ENCODE measurements at regions not wholly inside any gene's neighbourhood (a gene's known extent, or its start where the extent isn't known, plus 50 kb on each side); places are given as distances from the start of the nearest gene placed in this dataset.
"Not testable (repeated sequence)": the region's sequence is repeated elsewhere in the genome, so short reads cannot be mapped to it uniquely, and the experiment has no call there.

DNA sequence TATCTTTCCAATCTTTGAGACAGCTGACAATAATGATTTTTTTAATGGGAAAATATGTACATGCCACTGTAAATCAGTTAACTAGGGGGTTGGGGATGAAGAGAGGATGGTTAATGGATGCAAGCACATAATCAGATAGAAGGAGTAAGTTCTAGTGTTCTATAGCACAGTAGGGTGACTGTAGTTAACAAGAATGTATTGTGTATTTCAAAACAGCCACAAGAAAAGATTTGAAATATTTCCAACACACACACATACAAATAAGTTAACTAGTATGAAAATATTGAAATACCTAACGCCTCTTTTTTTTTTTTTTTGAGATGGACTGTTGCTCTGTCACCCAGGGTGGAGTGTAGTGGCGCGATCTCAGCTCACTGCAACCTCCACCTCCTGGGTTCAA is 153.4 kb upstream of the SALL4 start:
- no peak for DNase-seq

DNA sequence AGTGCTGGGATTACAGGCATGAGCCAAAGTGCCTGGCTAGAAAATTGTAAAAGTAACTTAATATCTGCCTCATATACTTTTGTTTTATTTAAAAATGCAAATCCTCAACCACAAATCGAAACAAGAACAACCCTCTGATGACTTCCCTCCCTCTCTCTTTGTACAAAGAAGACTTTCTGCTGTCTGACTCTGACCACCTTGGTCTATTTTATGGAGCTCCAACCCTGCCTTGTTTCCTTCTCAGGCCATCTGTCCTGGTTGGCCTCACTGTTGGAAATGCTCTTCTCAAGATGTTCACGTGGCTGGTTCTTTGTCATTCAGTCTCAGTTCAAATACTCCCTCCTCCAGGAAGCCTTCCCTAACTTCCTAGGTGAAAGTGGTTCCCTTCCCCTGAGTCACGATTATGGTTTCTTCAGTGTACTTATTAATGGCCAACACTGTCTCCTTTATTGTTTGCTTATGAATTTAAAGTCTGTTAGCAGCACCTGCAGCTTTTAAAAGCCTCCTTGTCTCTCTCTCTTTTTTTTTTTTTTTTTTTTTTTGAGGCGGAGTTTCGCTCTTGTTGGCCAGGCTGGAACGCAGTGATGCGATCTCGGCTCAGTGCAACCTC is 151.5 kb upstream of the SALL4 start:
- no peak for DNase-seq

DNA sequence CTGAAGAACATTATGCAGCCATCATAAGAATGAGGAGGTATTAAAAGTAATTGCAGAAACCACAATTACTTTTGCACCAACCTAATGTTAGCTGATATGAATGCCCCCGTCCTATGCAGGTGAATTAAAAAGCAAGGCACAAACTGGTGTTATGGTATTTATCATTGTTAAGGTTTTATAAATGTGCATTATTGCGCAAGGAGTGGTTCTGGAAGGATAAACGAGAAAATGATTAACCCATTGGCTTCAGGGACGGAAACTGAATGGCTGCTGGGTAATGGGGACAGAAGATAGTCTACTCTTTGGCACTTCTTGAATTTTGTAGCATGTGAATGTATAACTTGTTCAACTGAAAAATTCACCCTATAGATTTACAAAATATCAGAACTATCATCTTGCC is 148.6 kb upstream of the SALL4 start:
- DNase-seq, result no peak

DNA sequence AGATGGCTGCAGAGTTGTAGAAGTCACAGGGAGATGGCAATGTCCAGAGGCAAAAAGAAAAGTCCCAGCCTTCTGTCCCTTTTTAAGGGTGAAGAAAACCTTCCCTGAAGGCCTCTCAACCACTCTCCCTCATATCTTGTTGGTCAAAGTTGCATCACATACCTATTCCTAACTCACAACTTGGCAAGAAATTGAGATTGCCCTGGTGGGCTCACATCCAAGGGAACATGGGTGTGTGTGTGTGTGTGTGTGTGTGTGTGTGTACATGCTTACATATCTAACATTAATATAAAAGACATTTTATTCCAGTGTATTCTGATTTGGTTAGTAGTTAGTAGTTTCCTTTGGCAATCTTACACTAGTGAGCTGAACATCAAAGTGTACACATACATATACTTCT is 144.3 kb upstream of the SALL4 start:
- DNase-seq, result no peak

DNA sequence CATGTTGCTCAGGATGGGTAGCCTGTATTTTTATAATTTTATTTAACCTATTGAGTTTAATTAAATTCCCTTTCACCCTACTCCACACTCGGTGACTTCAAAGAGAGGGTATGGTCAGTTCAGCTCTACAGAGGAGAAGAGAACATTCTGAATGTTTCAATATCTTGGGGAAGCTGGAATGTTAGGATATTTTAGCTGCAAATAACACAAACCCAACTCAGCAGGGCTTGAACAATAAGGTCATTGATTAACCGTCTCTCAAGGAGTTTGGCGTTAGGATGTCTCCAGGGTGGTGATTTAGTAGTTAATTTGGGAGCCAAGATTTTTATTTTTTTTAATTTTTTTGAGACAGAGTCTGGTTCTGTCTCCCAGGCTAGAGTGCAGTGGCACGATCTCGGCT is 143.6 kb upstream of the SALL4 start:
- DNase-seq, result no peak

DNA sequence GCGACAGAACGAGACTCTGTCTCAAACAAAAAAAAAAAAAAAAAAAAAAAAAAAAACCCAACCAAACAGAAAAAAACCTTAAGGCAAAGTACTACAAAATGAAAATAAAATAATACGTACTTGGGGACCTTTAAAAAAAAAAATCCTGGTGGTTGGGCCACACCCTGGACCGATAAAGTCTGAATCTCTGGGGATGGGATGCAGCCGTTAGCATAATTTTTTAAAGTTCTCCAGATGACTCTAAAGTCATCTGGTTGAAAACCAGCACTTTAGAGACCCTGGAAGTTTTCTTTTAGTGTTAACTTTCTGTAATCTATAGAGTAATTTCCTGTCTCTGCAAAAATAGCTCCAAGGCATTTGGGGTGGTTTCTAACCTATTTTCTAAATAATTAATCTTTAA is 142.9 kb upstream of the SALL4 start:
- no peak for DNase-seq

DNA sequence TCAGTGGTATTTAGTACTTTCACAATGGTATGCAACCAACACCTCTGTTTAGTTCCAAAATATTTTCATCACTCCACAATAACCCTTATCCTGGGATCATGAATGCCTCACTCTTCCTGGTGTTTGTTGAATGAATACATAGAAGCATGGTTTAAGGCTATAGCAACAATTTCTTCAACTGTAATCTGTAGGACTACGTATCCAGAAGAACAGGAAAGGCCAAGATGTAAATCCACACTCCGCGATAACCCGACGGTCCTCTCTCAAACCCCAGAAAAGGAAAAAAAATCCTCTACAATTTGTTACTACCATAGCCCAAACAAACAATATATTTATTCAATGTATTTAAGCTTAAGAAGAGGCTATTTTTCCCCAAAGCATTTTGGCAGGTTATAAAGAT is 141.4 kb upstream of the SALL4 start:
- DNase-seq, result no peak

DNA sequence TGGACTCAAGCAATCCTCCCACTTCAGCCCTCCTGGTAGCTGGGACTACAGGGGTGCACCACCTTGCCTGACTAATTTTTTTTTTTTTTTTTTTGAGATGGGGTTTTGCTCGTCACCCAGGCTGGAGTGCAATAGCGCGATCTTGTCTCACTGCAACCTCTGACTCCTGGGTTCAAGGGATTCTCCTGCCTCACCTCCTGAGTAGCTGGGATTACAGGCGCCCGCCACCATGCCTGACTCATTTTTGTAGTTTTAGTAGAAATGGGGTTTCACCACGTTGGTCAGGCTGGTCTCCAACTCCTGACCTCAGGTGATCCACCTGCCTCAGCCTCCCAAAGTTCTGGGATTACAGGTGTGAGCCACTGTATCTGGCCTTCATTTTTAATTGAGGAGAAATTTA is 141.0 kb upstream of the SALL4 start:
- not testable (repeated sequence) for DNase-seq

DNA sequence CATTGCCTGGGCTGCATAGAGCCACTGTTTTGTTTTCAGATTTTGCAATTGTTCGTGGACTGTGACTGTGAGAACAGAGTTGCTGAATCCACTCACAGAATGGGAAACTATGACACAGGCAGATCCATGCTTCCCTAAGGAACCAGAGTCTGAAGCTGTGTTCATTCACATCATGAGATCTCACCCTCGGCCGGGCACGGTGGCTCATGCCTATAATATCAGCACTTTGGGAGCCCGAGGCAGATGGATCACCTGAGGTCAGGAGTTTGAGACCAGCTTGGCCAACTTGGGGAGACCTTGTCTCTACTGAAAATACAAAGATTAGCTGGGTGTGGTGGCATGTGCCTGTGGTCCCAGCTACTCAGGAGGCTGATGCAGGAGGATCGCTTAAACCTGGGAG is 139.2 kb upstream of the SALL4 start:
- DNase-seq, result no peak

DNA sequence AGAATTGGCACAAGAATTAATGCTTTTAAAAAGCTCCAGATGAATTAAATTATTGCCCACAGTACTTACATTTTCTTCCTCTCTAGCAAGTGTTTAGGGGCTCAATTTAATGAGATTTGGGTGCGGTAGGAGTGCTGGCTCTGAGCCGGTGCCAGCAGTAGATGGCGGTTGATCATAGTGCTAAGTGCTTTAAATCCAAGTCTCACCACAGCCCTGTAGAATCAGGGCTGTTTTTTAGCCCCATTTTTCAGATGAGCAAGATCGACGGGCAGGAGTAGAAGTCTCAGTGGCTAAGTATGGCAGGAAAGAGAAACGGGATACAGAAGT is 136.9 kb upstream of the SALL4 start:
- no peak for DNase-seq

DNA sequence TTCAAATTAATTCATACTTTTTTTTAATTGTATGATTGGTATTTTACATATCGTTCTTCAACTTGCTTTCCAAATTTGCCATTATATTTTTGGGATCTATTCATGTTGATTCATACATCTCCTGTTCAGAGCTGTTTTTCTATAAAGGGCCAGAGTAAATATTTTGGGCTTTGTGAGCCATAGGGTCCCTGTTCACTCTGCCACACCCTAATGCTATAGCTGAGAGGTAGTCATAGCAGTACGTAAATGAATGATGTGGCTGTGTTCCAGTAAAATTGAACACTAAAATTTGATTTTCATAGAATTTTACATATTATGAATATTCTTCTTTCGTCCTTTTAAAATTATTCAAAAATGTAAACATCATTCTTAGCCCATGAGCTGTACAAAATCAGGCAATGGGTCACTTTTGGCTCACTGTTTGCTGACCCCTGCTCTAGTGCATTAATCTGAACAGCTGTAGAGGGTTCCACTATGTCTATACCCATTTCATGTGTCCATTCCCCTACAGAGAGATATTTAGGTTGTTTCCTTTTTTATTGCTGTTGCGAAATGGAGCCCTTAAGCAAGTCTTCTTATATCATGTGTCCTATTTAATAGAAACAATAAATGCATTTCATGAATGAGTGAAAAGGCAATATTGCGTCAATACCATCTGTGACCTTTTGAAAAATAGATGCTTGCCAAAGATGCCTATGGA is 136.4 kb upstream of the SALL4 start:
- DNase-seq, result no peak

DNA sequence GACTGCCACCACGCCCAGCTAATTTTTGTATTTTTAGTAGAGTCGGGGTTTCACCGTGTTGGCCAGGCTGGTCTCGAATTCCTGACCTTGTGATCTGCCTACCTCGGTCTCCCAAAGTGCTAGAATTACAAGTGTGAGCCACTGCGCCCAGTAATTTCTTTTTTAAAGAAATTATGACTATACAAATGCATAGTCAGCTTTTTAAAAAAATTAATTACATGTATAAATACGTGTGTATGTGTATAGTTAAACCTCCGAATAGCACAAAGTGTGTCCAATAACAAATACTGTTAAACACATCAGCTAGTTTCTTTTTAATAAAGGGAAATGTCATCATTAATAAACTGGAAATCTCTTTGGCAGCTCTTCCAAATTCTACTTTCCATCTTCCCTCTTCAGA is 135.5 kb upstream of the SALL4 start:
- no peak for DNase-seq

DNA sequence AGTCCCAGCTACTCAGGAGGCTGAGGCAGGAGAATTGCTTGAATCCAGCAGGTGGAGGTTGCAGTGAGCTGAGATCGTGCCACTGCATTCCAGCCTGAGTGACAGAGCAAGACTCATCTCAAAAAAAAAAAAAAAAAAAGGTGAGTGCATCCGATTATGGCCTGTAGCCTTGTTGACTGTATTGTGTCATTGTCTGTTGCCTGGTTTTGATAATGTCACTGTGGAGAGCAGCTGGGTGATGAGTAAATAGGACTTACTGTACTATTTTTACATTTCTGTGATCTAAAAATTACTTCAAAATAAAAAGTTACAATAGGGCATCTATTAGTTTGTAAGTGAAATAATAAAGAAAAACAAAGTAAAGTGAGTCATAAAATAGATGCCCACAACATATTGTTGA is 134.1 kb upstream of the SALL4 start:
- DNase-seq, result no peak

DNA sequence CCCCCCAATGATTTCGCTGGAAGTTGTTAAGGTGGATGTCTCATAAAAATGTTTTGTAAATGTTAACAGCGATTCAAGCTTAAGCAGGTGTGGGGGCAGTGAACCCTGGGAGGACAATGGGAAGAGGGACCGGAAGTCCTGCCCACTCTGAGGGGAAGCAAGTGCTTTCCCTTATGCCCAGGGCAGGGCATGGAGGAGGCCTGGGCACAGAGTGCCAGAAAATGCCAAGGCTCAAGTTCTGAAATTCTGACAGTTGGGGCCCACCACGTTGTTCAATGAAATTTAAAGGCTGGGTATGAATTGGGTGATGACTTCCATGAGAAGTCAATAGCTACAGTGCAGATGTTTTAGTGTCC is 132.7 kb upstream of the SALL4 start:
- DNase-seq, result no peak

DNA sequence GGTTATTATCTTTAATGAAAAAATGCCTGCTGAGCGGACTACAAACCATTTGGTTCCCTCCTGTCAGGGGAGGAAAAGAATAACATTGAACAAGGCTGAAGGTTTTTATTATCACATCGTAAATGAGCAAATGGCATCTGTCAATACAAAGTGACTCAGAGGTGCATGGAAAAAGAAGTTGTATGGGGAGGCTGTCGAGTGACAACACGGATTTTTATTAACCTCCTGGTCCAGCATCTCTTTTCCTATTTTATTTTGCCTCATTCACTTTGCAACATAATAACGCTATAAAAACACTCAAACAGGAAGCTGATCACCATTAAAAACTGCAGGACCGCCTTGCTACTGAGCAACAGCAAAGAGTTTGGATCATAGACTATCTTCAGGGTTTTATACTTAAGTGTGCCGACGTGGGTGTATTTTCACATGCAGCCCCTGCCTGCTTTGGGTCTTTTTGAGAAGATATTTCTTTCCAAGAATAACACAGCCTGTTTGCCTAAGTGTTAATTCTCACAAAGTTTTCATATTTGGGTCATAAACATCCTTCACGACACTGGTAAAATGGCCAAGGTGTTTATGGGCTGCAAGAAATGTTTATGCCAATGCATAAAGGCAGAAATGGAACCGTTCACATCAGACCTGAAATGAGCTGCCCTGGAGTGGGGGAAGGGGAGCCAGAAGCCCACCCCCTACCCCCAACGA is 132.1 kb upstream of the SALL4 start:
- no peak for DNase-seq

DNA sequence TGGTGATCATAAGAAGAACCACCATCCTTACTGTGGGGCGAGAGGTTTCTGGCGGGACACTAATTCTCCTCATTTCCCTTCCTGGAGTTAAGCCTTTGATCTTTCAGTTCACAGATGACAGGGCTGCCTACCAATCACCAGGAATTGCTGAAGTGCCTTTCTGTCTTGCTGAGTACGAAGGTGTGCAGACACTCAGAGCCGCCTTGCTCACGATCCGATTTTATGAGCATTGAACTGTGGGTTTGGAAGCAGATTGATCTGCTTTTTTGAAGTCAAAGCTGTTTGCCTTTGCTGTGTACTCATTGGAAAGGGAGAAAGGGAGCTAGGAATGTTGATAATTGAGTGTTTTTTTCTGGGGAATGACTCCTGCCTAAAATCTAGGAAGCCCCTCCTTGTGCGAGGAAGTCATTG is 129.1 kb upstream of the SALL4 start:
- no peak for DNase-seq

DNA sequence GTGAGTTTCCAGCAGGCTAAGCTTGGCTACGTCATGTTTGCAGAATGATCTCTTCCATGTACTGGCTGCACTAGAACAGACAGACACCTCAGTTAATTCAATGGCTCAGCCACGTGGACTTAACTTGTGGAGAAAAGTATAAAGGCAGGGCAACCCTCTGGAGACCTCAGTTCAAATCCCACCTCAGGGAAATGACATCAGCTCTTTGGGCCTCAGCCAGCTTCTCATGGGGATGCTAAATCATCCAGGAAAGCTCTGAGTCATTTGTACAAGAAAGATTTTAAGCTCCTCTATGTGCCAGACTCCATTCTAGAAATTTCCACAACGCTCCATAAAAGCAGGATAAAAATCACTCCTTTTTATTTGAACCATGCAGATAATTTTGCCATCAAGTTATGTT is 128.5 kb upstream of the SALL4 start:
- DNase-seq, result no peak

DNA sequence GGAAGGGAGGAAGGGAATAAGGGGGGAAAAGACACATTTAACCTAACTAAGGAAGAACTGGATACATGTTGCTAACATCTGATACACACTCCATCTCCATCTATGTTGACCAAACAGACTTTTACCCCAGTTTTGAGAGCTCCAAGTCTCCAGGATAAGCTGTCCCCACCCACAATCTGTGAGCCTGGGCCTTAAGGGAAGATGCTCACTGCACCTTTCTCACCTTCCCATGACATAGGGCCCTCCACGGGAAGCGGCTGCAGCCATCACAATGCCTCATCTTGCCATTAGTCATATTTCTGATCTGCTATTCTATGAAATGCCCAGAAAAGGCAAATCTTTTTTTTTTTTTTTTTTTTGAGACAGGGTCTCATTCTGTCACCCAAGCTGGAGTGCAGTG is 126.6 kb upstream of the SALL4 start:
- DNase-seq, result no peak

DNA sequence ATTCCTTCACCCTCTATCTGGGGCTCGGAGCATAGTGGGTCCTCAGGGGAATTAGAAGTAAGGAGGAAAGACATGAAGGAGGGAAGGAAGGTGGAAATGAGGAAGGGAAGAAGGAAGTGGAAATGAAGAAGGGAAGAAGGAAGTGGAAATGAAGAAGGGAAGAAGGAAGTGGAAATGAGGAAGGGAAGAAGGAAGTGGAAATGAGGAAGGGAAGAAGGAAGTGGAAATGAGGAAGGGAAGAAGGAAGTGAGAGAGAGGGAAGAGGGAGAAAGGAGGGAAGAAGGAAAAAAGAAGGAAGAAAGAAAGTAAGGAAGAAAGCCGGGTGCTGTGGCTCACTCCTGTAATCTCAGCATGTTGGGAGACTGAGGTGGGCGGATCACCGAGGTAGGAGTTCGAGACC is 125.6 kb upstream of the SALL4 start:
- not testable (repeated sequence) for DNase-seq

DNA sequence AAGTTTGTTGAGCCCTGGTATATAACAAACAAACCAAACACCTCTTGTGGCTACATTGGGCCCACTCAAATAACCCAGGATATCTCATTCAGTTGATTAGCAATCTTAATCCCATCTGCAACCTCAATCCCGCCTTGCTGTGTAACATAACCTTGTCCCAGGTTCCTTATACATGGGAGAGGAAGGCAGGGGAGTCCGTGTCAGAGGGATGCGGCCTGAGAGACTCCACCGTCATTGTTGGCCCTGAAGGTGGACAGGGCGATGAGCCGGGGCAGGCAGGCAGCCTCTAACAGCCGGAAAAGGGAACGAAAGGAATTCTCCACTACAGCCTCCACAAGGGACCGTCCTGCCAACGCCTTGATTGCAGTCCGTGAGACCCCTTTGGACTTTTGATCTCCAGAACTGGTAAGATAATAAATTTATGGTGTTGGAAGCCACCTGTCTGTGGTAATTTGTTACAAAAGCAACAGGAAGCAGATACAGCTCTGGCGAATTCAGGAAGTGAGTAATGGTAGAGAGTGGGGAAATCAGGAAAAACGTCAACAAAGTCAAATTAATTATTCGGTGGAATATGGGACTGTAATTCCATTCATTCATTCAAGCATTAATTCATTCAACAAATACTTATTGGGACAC is 124.5 kb upstream of the SALL4 start:
- no peak for DNase-seq

DNA sequence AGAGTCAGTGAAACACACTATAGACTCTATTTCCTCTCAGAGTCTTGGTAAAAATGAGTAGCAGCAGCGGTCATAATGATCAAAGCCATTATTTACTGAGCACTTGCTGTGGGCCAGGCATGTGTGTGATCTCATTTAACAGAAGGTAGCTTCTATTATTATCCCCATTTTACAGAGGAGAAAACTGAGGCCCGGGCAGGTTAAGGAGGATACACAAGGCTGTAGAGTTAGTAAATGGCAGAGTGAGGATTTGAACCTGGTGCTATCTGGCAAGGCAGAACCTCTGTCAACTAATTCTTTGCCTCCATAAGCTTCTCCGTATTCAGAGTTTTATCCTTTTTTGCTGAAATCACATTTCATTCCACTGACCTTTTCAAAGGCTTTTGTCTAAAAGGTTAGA is 122.2 kb upstream of the SALL4 start:
- DNase-seq, result no peak

DNA sequence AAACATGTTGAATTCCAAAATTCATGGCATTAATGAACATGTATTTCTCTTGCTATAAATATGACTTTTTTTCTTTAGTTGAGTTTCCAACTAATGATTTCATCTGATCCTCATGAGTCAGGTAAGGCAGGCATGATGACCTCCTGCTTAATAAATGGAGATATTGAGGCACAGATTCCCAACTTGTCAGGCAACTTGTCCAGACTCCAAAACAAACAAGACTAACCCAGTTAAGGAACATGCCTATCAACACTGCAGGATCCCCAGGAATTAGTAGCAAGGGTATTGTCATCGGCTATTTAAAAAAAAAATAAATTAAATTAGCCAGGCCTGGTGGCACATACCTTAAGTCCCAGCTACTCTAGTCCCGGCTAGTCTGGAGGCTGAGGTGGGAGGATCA is 121.3 kb upstream of the SALL4 start:
- no peak for DNase-seq

DNA sequence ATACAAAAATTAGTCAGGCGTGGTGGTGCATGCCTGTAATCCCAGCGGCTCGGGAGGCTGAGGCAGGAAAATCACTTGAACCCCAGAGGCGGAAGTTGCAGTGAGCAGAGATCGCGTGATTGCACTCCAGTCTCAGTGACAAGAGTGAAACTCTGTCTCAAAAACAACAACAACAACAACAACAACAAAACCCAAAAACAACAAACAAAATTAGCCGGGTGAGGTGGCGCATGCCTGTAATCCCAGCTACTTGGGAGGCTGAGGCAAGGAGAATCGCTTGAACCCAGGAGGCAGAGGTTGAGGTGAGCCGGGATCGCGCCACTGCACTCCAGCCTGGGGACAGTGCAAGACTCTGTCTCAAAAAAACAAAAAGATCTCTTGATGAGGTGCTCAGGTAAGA is 120.5 kb upstream of the SALL4 start:
- not testable (repeated sequence) for DNase-seq

DNA sequence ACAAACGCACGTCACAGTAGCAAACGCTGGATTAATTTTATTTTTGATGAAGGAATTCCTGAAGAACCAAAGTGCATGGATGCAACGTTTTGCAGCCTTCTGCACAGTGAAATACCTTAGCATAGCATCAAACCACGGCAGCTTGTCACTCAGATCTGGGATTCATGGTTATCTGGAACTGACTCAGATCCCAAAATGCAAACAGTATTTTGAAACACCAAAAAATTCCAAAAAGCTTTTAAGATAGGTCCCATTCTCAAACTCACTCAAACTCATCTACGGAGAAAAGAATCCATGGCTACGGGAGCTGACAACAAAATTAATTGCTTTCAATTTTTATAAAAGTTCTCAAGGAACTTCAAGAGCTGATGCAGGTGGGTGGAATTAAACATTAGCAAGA is 116.2 kb upstream of the SALL4 start:
- no peak for DNase-seq
